ENCODE measurements at regions not wholly inside any gene's neighbourhood (a gene's known extent, or its start where the extent isn't known, plus 50 kb on each side); places are given as distances from the start of the nearest gene placed in this dataset.

DNA sequence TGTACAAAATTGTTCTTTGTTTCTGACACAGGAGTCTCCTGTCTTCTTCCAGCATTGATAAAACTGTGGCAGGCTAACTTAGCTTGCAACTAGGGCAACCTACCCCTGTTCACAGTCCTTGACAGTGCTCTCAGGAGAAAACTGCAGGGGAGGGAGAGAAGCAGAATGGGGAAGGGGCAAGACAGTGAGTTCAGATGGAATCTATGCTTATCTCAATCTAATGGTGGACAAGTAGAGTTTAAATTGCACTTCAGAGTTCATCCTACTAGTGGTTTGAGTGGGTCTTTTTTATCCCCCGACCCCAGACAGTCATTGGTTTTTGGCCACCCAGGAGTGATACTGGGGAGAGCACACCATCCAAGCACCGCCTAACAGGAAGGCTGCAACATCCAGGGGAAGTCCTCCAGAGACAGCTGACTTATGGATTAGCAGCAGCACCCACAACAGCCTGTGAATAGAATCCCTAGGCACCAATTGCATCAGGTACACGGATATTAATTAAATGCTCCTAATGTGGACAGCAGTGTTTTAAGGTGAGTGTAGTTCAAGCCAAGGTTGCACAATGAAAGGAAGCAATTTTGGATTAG, 236.6 kb downstream of the NHLRC3 start:
- Histone ChIP-seq H3K27ac (no peak overlapping the region), H3K36me3 (replicated peaks in 1 of 2) (no peaks in the 10 kb centered on the region), H3K9me3 (replicated peaks in 1 of 3) (no peaks in the 10 kb centered on the region), H3K27me3 (no peaks in the 10 kb centered on the region), H3K4me3 (no peak overlapping the region), H3K4me1 (replicated peaks in 1 of 2) (no peaks in the 10 kb centered on the region)
- no peak for DNase-seq
- WGBS, 4 donors, result 60 to 79% (median 74%) methylated on average over 3 of the region's 3 CpGs
- TF ChIP-seq, protein P1, sequence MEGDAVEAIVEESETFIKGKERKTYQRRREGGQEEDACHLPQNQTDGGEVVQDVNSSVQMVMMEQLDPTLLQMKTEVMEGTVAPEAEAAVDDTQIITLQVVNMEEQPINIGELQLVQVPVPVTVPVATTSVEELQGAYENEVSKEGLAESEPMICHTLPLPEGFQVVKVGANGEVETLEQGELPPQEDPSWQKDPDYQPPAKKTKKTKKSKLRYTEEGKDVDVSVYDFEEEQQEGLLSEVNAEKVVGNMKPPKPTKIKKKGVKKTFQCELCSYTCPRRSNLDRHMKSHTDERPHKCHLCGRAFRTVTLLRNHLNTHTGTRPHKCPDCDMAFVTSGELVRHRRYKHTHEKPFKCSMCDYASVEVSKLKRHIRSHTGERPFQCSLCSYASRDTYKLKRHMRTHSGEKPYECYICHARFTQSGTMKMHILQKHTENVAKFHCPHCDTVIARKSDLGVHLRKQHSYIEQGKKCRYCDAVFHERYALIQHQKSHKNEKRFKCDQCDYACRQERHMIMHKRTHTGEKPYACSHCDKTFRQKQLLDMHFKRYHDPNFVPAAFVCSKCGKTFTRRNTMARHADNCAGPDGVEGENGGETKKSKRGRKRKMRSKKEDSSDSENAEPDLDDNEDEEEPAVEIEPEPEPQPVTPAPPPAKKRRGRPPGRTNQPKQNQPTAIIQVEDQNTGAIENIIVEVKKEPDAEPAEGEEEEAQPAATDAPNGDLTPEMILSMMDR (IDR thresholded peaks at IDR 0.05), result no peak
- TF ChIP-seq POLR2A (IDR thresholded peaks at IDR 0.05), result no peak
- intact Hi-C loops (cut with DNase I), result loop anchor here in 1 of 2 donors (10.0 kb wide), 1 partner anchor 330 kb away; the partner anchor contains the start of gene LHFPL6

DNA sequence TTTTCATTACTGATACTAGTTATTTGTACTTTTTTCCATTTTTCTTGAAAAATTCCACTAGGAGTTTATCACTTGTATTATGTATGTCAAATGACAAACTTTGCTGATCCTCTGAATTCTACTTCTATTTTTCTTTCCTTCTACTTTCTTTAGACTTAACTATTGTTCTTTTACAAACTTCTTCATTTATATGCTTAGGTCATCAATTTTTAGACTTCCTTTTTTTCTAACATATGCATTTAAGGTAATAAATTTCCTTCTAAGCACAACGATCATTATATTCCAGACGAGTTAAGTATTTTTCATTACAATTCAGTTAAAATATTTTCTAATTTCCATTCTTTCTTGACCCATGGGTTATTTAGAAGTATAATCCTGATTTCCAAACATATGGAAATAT, 240.8 kb downstream of the NHLRC3 start:
- WGBS, 4 donors, result 70 to 79% (median 77%) methylated on average over 2 of the region's 2 CpGs
- Histone ChIP-seq H3K27ac (no peak overlapping the region), H3K4me1 (replicated peaks in 1 of 2) (peaks cover 0 to 8% of the 10 kb centered on the region in 2 donors), H3K36me3 (replicated peaks in 1 of 2) (no peaks in the 10 kb centered on the region), H3K4me3 (no peak overlapping the region), H3K27me3 (no peaks in the 10 kb centered on the region), H3K9me3 (replicated peaks in 1 of 3) (no peaks in the 10 kb centered on the region)
- DNase-seq, result no peak
- intact Hi-C loops (cut with DNase I), result loop anchor here in 1 of 2 donors (10.0 kb wide), 1 partner anchor 326 kb away; the partner anchor contains the start of gene LHFPL6
- no peak for TF ChIP-seq POLR2A (IDR thresholded peaks at IDR 0.05)
- TF ChIP-seq, protein P1 (IDR thresholded peaks at IDR 0.05), result no peak

DNA sequence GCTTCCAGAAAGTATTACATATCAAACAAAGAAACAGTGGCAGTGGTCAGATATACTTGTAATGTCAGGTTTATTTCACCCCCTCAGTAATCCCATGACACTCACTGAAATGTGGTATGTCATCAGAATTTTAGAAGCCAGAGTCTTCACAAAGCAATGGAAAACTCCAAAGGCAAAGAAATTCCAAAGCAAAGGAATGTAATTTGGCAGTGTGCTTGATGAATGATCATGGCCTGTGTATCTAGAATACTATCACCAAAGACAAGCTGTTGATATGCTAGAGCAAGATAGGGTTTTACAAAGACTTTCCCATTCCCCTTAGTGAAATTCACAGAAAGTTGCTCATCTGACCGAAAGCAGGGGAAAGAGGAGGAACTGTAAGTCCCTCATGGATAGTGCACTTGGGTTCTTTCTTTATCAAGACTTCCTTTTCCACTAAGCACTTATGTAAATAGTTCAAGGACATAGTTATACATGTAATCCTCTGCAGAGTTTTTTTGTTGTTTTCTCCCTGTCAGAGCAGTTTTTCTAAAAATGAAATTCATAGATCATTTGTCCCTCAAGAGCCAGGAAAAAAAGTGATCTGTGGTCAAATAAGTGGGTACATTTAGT, 243.4 kb downstream of the NHLRC3 start:
- WGBS, 4 donors, result 24 to 35% (median 29%) methylated on average over 1 of the region's 1 CpG
- Histone ChIP-seq H3K4me3 (no peak overlapping the region), H3K36me3 (replicated peaks in 1 of 2) (no peaks in the 10 kb centered on the region), H3K27ac (peak overlapping the region in 1 of 5 donors; percentile 38), H3K9me3 (replicated peaks in 1 of 3) (no peaks in the 10 kb centered on the region), H3K27me3 (no peaks in the 10 kb centered on the region), H3K4me1 (replicated peaks in 1 of 2) (peaks cover 0 to 8% of the 10 kb centered on the region in 2 donors)
- no peak for TF ChIP-seq POLR2A (IDR thresholded peaks at IDR 0.05)
- TF ChIP-seq, protein P1 (IDR thresholded peaks at IDR 0.05), result no peak
- intact Hi-C loops (cut with DNase I), result no loop called here
- no peak for DNase-seq

DNA sequence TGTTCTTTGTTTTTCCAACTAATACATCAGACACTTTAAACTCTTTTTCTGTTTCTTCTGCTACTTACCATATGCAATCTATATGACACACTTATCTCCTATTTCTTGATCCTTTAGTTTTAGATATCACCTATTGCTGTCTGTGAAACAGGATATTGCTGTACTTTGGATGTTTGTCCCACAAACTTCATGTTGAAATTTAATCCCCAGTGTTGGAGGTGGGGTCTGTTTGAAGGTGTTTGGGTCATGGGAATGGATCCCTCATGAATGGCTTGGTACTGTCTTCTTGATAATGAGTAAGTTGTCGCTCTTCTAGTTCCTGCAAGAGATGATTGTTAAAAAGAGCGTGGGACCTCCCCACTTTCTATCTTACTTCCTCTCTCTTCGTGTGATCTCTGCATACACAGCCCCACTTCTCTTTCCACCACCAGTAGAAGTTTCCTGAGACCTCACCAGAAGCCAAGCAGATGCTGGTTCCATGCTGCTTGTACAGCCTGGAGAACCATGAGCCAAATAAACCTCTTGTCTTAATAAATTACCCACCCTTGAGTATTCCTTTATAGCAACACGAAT, 244.2 kb downstream of the NHLRC3 start:
- WGBS, 4 donors, result 68 to 86% (median 76%) methylated on average over 4 of the region's 4 CpGs
- intact Hi-C loops (cut with DNase I), result no loop called here
- no peak for TF ChIP-seq POLR2A (IDR thresholded peaks at IDR 0.05)
- TF ChIP-seq, protein P1 (IDR thresholded peaks at IDR 0.05), result no peak

More for the DNA sequence above, 244.2 kb downstream of the NHLRC3 start:
- DNase-seq, result no peak
- Histone ChIP-seq H3K9me3 (replicated peaks in 1 of 3) (peaks cover 0 to 2% (median 0%) of the 10 kb centered on the region in 3 donors), H3K36me3 (replicated peaks in 1 of 2) (no peaks in the 10 kb centered on the region), H3K27me3 (no peaks in the 10 kb centered on the region), H3K27ac (no peak overlapping the region), H3K4me1 (replicated peaks in 1 of 2) (peaks cover 0 to 8% of the 10 kb centered on the region in 2 donors), H3K4me3 (no peak overlapping the region)

Measured in adrenal gland (tissue), 9 donors.